GM21390 (cell line): ENCODE measurements at regions not wholly inside any gene's neighbourhood (a gene's known extent, or its start where the extent isn't known, plus 50 kb on each side); places are given as distances from the start of the nearest gene placed in this dataset.

Experiments used
- ATAC-seq: cut with Tn5 transposase; IDR thresholded peaks from one replicate; pipeline ENCODE4 v1.9.1; 2021; ENCODE audit not compliant: unreplicated experiment

DNA sequence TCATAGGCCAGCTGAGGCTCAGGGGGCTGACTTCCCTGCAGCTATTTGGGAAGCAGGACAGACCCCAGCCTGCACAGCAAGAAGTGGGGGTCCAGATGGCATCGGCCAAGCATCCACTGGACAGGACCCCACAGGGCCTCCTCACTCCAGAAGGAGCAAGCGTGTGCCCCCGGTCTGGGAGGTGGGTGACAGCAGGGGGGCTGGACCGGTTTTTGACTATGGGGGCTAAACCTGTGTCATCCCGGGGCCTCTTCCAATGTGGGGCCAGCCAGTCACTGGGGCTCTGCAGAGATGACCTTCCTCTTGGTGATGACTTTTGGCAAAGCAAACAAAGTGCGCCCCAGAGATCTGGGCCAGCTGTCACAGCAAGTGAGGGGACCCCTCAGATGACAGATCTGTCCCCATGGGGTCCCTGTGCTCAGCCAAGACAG, 163.9 kb downstream of the OLFM1 start:
- no peak for ATAC-seq

GRCh38 chr9:135251996-135252760, 164.7 kb downstream of the OLFM1 start:
- ATAC-seq: no peak

GRCh38 chr9:135252980-135253304, 165.5 kb downstream of the OLFM1 start:
- no peak for ATAC-seq

DNA sequence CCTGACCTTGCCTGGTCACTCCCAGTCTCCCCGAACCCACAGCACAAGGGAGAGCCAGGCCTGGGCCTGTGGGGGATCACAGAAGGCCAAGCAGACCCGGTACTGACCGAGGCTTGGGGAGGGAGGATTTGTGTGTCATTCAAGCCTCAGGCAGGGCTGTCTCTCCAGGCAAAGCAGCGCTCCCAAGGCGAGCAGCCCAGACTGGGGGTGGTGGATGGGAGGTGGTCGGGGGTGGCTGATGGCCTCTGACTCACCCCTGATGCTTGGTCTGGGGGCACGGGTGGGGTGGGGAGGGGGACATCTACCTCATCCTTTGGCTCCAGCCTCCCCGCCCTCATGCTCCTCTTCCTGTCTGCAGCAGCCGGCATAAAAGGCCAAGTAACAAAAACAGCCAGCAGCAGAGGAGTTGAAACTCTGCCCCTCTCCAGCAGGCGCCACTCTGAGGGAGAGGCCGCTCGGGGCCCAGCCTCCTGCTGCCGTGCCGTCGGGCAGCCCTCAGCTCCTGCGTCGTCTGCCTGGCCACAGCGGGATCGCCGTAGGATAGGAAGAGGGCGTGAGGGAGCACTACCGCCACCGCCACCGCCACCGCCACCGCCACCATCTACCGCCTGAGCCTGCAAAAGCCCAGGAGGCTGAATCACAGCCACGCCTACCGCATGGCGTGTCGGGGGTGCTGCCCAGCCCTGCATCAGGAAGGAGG, 166.0 kb downstream of the OLFM1 start:
- no peak for ATAC-seq

- ATAC-seq: no peak
These were observed 166.9 kb downstream of the OLFM1 start for GRCh38 chr9:135254176-135255032.

GRCh38 chr9:135255033-135255840, 167.8 kb downstream of the OLFM1 start:
- no peak for ATAC-seq

DNA sequence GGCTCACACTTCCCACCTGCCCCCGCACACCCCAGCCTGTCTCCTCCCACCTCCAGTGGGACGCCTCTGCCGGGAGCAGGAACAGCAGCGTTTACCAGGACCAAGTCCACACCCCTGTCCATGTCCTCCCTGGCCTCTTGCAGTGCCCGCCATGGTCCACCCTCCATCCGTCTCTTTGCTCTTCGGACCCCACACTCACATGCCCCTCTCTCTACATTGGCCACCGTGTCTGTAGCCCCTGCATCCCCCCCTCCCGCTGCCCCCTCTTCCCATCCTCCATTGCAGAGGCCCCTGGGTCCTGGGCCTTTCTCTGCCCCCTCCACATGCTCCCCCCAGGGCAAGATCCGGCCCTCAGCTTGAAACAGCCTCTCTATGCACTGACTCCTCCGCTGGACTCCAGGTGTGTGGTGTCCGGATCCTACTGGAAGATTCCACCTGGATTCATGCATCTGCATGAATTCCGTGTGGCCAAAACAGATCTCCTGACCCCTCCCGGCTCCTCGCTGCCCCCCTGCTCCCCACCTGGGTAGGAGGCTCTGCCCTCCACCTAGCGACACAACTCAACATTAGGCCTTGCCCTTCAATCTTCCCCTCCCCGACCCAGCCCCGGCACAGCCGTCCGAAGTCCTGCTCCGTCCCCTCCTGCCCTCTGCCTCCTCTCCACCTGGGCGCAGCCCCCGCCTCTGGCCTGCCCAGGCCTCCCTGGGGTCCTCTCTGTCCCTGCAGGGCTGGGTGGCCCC, 168.5 kb downstream of the OLFM1 start:
- no peak for ATAC-seq

- no peak for ATAC-seq
These were observed 169.3 kb downstream of the OLFM1 start for GRCh38 chr9:135256581-135257354.

DNA sequence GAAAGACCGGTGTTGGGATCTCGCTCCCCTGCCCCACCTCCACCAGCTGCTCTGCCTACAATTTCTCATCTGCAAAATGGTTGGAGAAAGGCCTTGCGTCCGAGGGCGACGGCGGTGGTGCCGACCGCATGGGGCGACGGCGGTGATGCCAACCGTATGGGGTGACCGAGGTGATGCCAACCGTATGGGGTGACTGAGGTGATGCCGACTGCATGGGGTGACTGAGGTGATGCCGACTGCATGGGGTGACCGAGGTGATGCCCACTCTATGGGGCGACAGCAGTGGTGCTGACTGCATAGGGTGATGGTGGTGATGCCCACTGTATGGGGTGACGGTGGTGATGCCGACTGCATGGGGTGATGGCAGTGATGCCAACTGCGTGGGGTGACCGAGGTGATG, 171.0 kb downstream of the OLFM1 start:
- ATAC-seq: no peak

GRCh38 chr9:135259273-135259672, 171.8 kb downstream of the OLFM1 start:
- no peak for ATAC-seq

GRCh38 chr9:135260221-135261180, 173.0 kb downstream of the OLFM1 start:
- no peak for ATAC-seq

DNA sequence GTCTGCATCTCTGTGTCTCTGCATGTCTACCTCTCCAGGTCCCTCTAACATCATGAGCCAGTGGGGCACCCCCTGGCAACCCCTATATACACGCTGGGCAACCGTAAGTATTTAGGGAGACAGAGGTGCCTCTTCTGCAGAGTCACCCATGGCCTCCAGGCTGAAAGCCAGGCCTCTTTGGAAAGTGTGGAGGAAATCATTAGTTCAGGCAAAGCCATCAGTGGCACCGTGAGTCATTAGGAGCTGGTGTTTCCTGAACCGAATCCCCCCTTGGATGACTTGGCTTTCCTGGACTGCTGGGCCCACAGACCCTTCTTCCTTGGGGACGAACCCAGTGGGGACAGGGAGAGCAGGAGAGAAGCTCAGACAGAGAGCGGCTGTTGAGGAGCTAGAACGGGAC, 174.8 kb downstream of the OLFM1 start:
- ATAC-seq: no peak

- no peak for ATAC-seq
These were observed 176.0 kb downstream of the OLFM1 start for GRCh38 chr9:135263511-135263910.

DNA sequence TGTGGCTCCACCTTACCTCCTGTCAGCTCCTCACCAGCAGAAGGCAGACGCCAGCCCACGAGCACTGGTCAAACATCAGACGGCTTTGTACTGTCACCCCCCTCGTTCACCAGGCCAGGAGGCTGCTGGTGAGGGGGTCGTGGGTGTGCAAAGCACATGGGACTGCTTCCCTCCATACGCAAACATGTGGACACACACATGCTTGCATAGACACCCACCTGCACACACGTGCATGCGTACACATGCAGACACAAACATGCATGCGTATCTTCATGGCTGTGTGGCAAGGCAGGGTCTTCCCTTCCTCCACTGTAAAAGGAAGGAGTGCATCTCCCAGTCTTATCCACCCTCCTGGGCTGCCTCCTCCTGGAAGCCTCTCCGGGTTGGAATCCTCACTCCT, 178.5 kb downstream of the OLFM1 start:
- no peak for ATAC-seq

DNA sequence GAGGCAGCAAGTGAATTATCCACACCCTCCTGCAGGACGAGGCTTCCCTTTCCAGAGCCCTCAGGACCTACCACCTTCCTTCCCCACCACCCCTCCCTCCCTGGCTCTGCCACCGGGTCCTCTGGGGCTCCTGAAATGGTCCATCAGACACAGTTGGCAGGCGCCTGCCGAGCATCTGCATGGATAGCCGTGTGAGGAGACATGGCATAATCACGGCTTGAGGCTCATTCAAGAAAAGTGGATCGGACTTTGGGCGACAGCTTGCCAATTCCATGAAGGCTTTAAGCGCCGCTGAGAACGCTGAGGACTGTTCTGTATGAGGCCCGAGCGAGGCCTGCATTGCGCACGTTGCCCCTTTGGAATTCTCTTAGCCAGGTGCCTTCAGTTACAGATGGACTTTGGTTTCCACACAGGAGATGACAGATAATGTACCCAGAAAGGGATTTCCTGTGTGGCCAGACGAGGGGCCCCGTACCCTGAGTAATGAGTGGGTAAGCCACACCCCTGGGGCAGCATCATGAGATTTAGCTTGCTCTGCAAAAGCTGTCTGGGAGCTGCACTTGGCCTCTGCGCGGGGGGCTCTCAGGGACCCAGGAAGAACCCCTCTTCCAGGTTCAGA, 179.8 kb downstream of the OLFM1 start:
- ATAC-seq: no peak

- ATAC-seq: no peak
These were observed 180.6 kb downstream of the OLFM1 start for GRCh38 chr9:135268031-135268430.

- ATAC-seq: no peak
These were observed 181.5 kb downstream of the OLFM1 start for GRCh38 chr9:135268981-135269380.
